HUES64 (cell line): ENCODE measurements at regions not wholly inside any gene's neighbourhood (a gene's known extent, or its start where the extent isn't known, plus 50 kb on each side); places are given as distances from the start of the nearest gene placed in this dataset.

Experiments
- H3K27ac ChIP-seq: 2 replicates; pipeline ENCODE4 v1.7.0; 2013; ENCODE audit warnings: low read depth, low read length, inconsistent platforms
- H3K27me3 ChIP-seq: 2 replicates; pipeline ENCODE4 v1.6.1; 2013; ENCODE audit warnings: mild to moderate bottlenecking, low read length; ENCODE audit not compliant: insufficient read depth
- H3K36me3 ChIP-seq: 2 replicates; pipeline ENCODE4 v1.6.1; 2013; ENCODE audit warnings: mild to moderate bottlenecking, low read length; ENCODE audit not compliant: insufficient read depth
- H3K4me1 ChIP-seq: 2 replicates; pipeline ENCODE4 v1.6.1; 2013; ENCODE audit warnings: mild to moderate bottlenecking, low read length, moderate library complexity; ENCODE audit not compliant: insufficient read depth
- H3K4me3 ChIP-seq: 2 replicates; pipeline ENCODE4 v1.5.1; 2013; ENCODE audit warnings: mild to moderate bottlenecking, low read length, moderate library complexity
- H3K9ac ChIP-seq: 2 replicates; pipeline ENCODE4 v1.6.1; 2013; ENCODE audit warnings: mild to moderate bottlenecking, low read depth, low read length
- H3K9me3 ChIP-seq: 2 replicates; pipeline ENCODE4 v1.6.1; 2013; ENCODE audit warnings: low read depth, low read length; ENCODE audit not compliant: insufficient read depth
- WGBS: fragments of 150-250, 120-280 bp; methylation state at CpG from one replicate; pipeline ENCODE4 v1.1.7; 2013; ENCODE audit warnings: missing lambda C conversion rate; 5-methylcytosine and 5-hydroxymethylcytosine counted together

DNA sequence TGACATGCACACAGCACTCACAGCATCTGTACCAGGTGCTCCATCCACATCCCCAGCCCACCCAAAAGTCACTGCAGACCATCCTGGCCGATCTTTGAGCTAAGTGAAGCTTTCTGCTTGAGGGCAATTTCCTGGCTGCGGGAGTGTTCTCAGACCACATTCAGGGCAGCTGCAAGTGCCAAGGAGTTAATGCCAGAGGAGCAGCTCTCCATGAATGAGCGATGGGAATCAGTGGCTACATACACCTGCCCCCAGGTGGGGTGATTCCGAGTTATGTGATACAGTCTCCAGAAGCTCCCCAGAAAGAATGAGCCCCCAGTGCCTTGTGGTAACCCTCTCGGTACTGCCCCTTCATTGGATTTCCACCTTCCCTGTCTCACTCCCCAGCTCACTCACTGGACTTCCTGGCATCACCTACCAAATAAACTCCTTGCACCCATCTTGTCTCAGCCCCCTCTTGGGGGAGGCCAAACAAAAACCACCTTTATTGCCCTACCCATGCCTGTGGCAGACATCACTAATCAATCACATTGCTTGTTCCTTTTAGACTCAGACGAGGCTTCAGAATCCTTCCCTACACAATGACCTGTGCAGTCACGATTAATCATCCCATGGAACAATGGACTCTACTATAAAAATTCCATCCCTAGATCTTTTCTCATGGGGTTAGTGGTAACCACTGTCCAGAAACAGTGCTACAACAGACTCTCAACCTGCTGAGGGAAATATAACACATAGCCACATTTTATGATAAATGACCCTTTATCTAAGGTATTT is 121.1 kb downstream of the IRX5 start:
- Histone ChIP-seq H3K4me1 (no peaks in the 10 kb centered on the region), H3K27me3 (peaks cover 11% of the 10 kb centered on the region), H3K36me3 (no peaks in the 10 kb centered on the region), H3K27ac (no peak overlapping the region), H3K9ac (no peak overlapping the region), H3K9me3 (no peaks in the 10 kb centered on the region), H3K4me3 (no peak overlapping the region)
- 89% methylated on average over 7 of the region's 7 CpGs for WGBS

- no peak overlapping the region for H3K27ac ChIP-seq
- H3K9me3 ChIP-seq = no peaks in the 10 kb centered on the region
- 96% methylated on average over 1 of the region's 2 CpGs for WGBS
- H3K36me3 ChIP-seq = no peaks in the 10 kb centered on the region
- no peaks in the 10 kb centered on the region for H3K4me1 ChIP-seq
- H3K4me3 ChIP-seq = no peak overlapping the region
- peaks cover 17% of the 10 kb centered on the region for H3K27me3 ChIP-seq
- H3K9ac ChIP-seq = no peak overlapping the region
Observed at GRCh38 chr16:55052348-55052734, 121.7 kb downstream of the IRX5 start.

DNA sequence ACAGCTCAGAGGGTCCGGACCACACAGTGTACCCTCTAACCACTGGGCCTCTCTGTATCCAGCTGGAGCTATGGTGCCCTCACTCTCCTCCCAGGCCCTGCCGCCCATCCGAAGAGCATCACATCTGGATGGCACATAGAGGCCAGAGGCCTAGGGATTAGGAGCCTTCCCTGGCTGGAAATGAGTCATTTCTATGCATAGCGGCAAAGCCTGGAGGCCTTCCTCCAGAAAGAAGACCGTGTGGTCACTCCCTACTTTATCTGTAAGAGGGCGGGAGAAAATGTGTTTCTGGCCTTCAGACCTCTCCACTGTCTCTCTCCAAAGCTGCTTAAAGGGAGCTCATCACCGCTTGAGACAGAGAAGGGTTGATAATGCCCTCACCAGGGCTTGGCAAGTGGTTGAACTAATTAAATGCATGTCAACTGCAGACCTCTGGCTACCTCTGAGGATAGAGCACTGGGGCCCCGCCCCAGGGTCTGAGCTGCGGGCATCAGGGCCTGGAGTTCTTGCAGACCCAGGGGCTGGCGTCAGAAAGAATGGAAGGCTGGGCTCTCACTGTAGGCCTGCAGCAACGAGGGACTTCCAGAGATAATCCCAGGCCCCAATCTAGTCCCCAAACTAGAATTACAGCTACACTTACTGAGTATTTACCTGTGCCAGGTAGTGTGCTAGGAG is 122.2 kb downstream of the IRX5 start:
- no peaks in the 10 kb centered on the region for H3K36me3 ChIP-seq
- no peak overlapping the region for H3K9ac ChIP-seq
- 89% methylated on average over 11 of the region's 11 CpGs for WGBS
- no peak overlapping the region for H3K27ac ChIP-seq
- no peaks in the 10 kb centered on the region for H3K4me1 ChIP-seq
- no peak overlapping the region for H3K4me3 ChIP-seq
- H3K9me3 ChIP-seq = no peaks in the 10 kb centered on the region
- H3K27me3 ChIP-seq = peaks cover 22% of the 10 kb centered on the region

- no peaks in the 10 kb centered on the region for H3K36me3 ChIP-seq
- no peak overlapping the region for H3K9ac ChIP-seq
- peaks cover 34% of the 10 kb centered on the region for H3K27me3 ChIP-seq
- WGBS = 88% methylated on average over 3 of the region's 3 CpGs
- no peak overlapping the region for H3K27ac ChIP-seq
- no peaks in the 10 kb centered on the region for H3K4me1 ChIP-seq
- no peak overlapping the region for H3K4me3 ChIP-seq
- H3K9me3 ChIP-seq = no peaks in the 10 kb centered on the region
Observed at GRCh38 chr16:55055262-55055661, 124.6 kb downstream of the IRX5 start.

DNA sequence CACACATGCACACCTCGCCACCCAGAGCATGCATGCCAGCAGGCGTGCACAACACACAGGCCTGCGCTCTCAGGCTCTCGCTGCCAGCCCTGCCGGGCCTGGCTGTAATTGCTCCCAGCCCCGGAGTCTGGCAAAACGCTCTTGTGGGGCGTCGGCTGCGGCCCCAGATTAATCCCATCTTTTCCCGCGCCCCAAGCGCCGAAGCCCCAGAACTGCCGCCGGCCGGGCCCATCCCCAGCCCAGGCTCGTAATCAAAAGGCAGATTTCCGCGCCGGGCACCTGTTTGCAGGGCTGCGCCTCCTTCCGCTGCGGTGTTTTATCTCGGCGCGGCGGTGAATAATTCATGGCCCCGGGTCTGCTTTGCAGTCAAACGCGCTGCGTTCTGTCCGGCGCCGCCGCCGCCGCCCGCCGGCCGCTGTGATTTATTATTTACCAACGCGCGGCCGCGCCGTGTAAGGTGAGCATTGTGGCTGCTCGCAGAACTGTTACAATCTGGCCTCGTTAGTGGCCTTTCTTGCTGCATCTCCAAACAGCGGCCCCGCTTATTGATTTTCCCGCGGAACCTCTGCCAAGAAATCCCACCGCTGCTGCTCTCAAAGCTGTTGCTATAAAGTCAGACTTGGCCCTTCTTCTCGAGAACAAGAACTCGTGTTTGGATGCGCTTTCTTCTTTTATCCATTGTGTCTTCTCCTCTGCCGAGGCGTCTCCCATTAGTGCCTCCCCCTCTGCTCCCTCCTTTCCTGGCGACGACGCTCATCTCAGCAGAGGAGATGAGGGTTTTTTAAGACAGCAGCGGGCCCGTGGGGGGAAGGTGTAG is 126.1 kb downstream of the IRX5 start:
- H3K27ac ChIP-seq = no peak overlapping the region
- no peaks in the 10 kb centered on the region for H3K36me3 ChIP-seq
- 4% methylated on average over 62 of the region's 64 CpGs for whole genome bisulfite sequencing
- peak overlapping the region; percentile 46 for H3K4me3 ChIP-seq
- peaks cover 34% of the 10 kb centered on the region for H3K27me3 ChIP-seq
- no peaks in the 10 kb centered on the region for H3K4me1 ChIP-seq
- H3K9me3 ChIP-seq = no peaks in the 10 kb centered on the region
- H3K9ac ChIP-seq = 0 out of 2 replicates have a peak overlapping the region, but pooled peaks have one; percentile 44

DNA sequence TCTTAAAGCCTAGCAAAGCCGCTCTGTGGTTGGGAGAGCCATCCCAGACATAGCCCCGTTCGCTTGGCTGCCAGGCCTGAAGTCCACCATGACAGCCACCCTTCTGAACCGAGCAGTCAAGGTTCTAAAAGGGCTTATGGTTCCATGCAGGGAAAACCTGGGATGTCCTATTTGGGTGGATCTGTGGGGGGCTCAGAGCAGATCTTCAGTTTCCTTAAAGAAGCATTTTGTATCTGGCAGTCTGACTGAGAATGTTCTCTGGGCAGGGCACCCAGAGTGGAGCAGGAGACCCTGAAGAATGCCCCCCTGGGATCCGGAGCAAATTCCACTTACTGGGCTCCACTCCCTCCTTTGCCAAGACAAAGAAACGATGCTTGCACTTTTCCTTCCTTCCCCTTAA is 127.2 kb downstream of the IRX5 start:
- Histone ChIP-seq H3K9me3 (no peaks in the 10 kb centered on the region), H3K27ac (no peak overlapping the region), H3K4me3 (no peak overlapping the region), H3K36me3 (no peaks in the 10 kb centered on the region), H3K4me1 (no peaks in the 10 kb centered on the region), H3K9ac (no peak overlapping the region), H3K27me3 (peaks cover 34% of the 10 kb centered on the region)
- WGBS = 89% methylated on average over 6 of the region's 6 CpGs

- Histone ChIP-seq H3K4me1 (no peaks in the 10 kb centered on the region), H3K9me3 (no peaks in the 10 kb centered on the region), H3K27ac (no peak overlapping the region), H3K27me3 (peaks cover 34% of the 10 kb centered on the region), H3K9ac (no peak overlapping the region), H3K36me3 (no peaks in the 10 kb centered on the region), H3K4me3 (no peak overlapping the region)
- 81% methylated on average over 4 of the region's 4 CpGs for WGBS
Observed at GRCh38 chr16:55058576-55058975, 127.9 kb downstream of the IRX5 start.

DNA sequence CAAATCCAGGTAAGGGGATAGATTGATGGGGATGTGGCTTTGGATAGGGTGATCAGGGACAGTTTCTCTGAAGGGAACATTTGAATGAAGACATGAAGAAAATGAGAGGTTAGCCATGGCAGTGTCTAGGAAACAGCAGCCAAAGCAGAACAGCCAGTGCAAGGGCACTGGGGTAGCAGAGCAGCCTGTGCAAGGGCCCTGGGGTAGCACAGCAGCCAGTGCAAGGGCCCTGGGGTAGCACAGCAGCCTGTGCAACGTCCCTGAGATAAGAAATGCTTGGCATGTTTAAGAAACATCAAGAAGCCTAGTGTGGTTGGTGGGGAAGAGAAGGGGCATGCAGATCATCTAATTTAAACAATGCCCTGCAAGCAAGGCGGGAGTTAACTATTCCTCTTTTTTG is 128.5 kb downstream of the IRX5 start:
- H3K36me3 ChIP-seq = no peaks in the 10 kb centered on the region
- H3K4me1 ChIP-seq = no peaks in the 10 kb centered on the region
- H3K9ac ChIP-seq = no peak overlapping the region
- no peak overlapping the region for H3K27ac ChIP-seq
- peaks cover 34% of the 10 kb centered on the region for H3K27me3 ChIP-seq
- H3K9me3 ChIP-seq = no peaks in the 10 kb centered on the region
- WGBS = 68% methylated on average over 2 of the region's 2 CpGs
- no peak overlapping the region for H3K4me3 ChIP-seq

GRCh38 chr16:55061126-55061525 is 130.5 kb downstream of the IRX5 start:
- Histone ChIP-seq H3K36me3 (no peaks in the 10 kb centered on the region), H3K27me3 (peaks cover 29% of the 10 kb centered on the region), H3K27ac (no peak overlapping the region), H3K9ac (no peak overlapping the region), H3K4me3 (no peak overlapping the region), H3K4me1 (no peaks in the 10 kb centered on the region), H3K9me3 (no peaks in the 10 kb centered on the region)
- WGBS = 100% methylated on average over 1 of the region's 1 CpG

- Histone ChIP-seq H3K4me1 (no peaks in the 10 kb centered on the region), H3K27ac (no peak overlapping the region), H3K27me3 (peaks cover 16% of the 10 kb centered on the region), H3K9me3 (no peaks in the 10 kb centered on the region), H3K36me3 (no peaks in the 10 kb centered on the region), H3K9ac (no peak overlapping the region), H3K4me3 (no peak overlapping the region)
- 96% methylated on average over 2 of the region's 2 CpGs for WGBS
Observed at GRCh38 chr16:55062442-55062841, 131.8 kb downstream of the IRX5 start.

GRCh38 chr16:55072976-55073375 is 142.3 kb downstream of the IRX5 start:
- Histone ChIP-seq H3K4me1 (no peaks in the 10 kb centered on the region), H3K27me3 (no peaks in the 10 kb centered on the region), H3K27ac (no peak overlapping the region), H3K36me3 (no peaks in the 10 kb centered on the region), H3K4me3 (no peak overlapping the region), H3K9me3 (no peaks in the 10 kb centered on the region), H3K9ac (no peak overlapping the region)
- 95% methylated on average over 1 of the region's 1 CpG for WGBS
